ENCODE measurements at regions not wholly inside any gene's neighbourhood (a gene's known extent, or its start where the extent isn't known, plus 50 kb on each side); places are given as distances from the start of the nearest gene placed in this dataset.

DNA sequence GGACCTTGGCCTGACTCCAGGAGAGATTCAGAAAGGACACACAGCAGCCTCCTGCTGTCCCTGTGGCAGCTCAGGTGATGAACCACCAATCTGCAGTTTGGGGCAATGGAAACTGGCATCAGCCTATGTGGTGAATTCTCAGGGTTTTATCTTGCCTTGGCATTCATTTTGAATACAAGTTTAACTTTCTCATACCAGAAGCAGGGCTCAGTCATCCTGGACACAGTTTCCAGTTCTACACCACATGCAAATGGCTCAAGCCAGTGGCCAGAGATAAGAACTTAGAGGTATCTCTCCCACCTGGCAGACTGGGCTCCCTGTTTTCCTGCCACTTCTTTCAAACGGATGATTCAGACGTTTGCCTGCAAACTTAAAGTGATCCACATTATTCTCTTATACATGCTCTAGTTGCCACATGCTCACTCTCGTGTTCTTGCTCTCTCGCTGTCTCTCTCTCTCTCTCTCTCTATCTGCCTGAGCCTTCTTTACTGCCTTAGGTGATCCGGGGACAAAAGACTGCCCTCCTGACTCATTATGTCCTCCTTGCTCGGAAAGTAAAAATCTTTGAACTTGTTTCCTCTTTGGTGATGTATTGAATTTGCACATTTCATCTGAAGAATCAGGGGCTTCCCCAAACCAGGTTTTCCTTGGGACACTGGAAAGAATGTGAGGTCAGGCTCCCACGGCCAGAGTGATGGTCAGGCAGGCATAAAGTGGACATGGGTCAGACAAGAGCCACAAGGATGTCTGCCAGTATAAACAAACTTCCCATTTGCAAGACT lies 99.6 kb upstream of the STT3B start:
- TF ChIP-seq CTCF (IDR thresholded peaks at IDR 0.05) = no peak
- no peak for TF ChIP-seq EZH2phosphoT487 (IDR thresholded peaks at IDR 0.05)

Measured in neural progenitor cell (in vitro differentiated cells).